Fibroblast of skin of right biceps (primary cell): ENCODE measurements at regions not wholly inside any gene's neighbourhood (a gene's known extent, or its start where the extent isn't known, plus 50 kb on each side); places are given as distances from the start of the nearest gene placed in this dataset.

Experiments used
- DNase-seq: peaks from one replicate; pipeline ENCODE4 v3.0.0-alpha.2; 2013

- no peak for DNase-seq
These were observed 693.5 kb downstream of the CBLN2 start for GRCh38 chr18:71850602-71851001.

- DNase-seq, result no peak
These were observed 694.7 kb downstream of the CBLN2 start for GRCh38 chr18:71849407-71849806.

- no peak for DNase-seq
These were observed 697.4 kb downstream of the CBLN2 start for GRCh38 chr18:71846716-71847115.

GRCh38 chr18:71844814-71845213 lies 699.3 kb downstream of the CBLN2 start:
- DNase-seq, result no peak

- DNase-seq, result no peak
These were observed 701.5 kb downstream of the CBLN2 start for GRCh38 chr18:71842666-71843065.

GRCh38 chr18:71837547-71837946 lies 706.6 kb downstream of the CBLN2 start:
- DNase-seq, result no peak

GRCh38 chr18:71832946-71833617 lies 711.1 kb downstream of the CBLN2 start:
- DNase-seq, result no peak

GRCh38 chr18:71831039-71831438 lies 713.1 kb downstream of the CBLN2 start:
- DNase-seq, result peak; percentile 20

- no peak for DNase-seq
These were observed 716.8 kb downstream of the CBLN2 start for GRCh38 chr18:71827301-71827700.

GRCh38 chr18:71815305-71815704 lies 728.8 kb downstream of the CBLN2 start:
- no peak for DNase-seq

- DNase-seq, result no peak
These were observed 734.4 kb downstream of the CBLN2 start for GRCh38 chr18:71809711-71810110.

GRCh38 chr18:71808616-71809015 lies 735.5 kb downstream of the CBLN2 start:
- DNase-seq, result peak; percentile 62

- no peak for DNase-seq
These were observed 736.6 kb downstream of the CBLN2 start for GRCh38 chr18:71807586-71807985.

GRCh38 chr18:71798986-71799673 lies 745.0 kb downstream of the CBLN2 start:
- DNase-seq, result peak; percentile 60

GRCh38 chr18:71797554-71797953 lies 746.6 kb downstream of the CBLN2 start:
- no peak for DNase-seq

GRCh38 chr18:71784777-71785176 lies 759.4 kb downstream of the CBLN2 start:
- peak; percentile 3 for DNase-seq

- DNase-seq, result no peak
These were observed 783.6 kb downstream of the CBLN2 start for GRCh38 chr18:71760541-71760940.

- DNase-seq, result no peak
These were observed 789.9 kb downstream of the CBLN2 start for GRCh38 chr18:71754246-71754645.

GRCh38 chr18:71743634-71744033 lies 800.5 kb downstream of the CBLN2 start:
- no peak for DNase-seq

GRCh38 chr18:71729611-71730010 lies 814.5 kb downstream of the CBLN2 start:
- no peak for DNase-seq

GRCh38 chr18:71727909-71728308 lies 816.2 kb downstream of the CBLN2 start:
- DNase-seq, result no peak

GRCh38 chr18:71725256-71725655 lies 818.9 kb downstream of the CBLN2 start:
- DNase-seq, result no peak

GRCh38 chr18:71707985-71708500 lies 836.1 kb downstream of the CBLN2 start:
- no peak for DNase-seq

GRCh38 chr18:71707400-71707799 lies 836.7 kb downstream of the CBLN2 start:
- DNase-seq, result no peak
